Gastrocnemius medialis (tissue), 4 donors: ENCODE measurements at regions not wholly inside any gene's neighbourhood (a gene's known extent, or its start where the extent isn't known, plus 50 kb on each side); places are given as distances from the start of the nearest gene placed in this dataset.
"Not testable (repeated sequence)": the region's sequence is repeated elsewhere in the genome, so short reads cannot be mapped to it uniquely, and the experiment has no call there.

Experiments
- ATAC-seq, 2 donors: fragments of 150-250 bp; one replicate each; pipeline ENCODE4 v1.9.1; 2016
- DNase-seq, 2 donors: peaks; one replicate each; pipeline ENCODE4 v3.0.0-alpha.2; 2019
- H3K27ac ChIP-seq, 4 donors: fragments of 200-600 bp; sonication (generic); 1 replicate in 1 of 4; 2 replicates in 3 of 4; pipeline ENCODE4 v1.5.1; 2016 to 2018; ENCODE audit warnings: mild to moderate bottlenecking in 2 of 4, moderate library complexity in 1 of 4
- H3K27me3 ChIP-seq, 3 donors: fragments of 200-600 bp; sonication (generic) in 2 of 3; 1 replicate in 1 of 3; 2 replicates in 2 of 3; pipeline versions ENCODE4 v1.5.1 to v1.6.0; 2016 to 2019; ENCODE audit warnings: mild to moderate bottlenecking in 1 of 3, moderate library complexity in 1 of 3
- H3K36me3 ChIP-seq, 2 donors: fragments of 200-600 bp; sonication (generic) in 1 of 2; one replicate each; pipeline ENCODE4 v1.5.1; 2017 to 2018
- H3K4me1 ChIP-seq, 2 donors: fragments of 200-600 bp; sonication (generic) in 1 of 2; one replicate each; pipeline ENCODE4 v1.5.1; 2016 to 2017; ENCODE audit warnings: mild to moderate bottlenecking in 2 of 2
- H3K4me3 ChIP-seq, 4 donors: fragments of 200-600 bp; sonication (generic) in 3 of 4; 1 replicate in 1 of 4; 2 replicates in 3 of 4; pipeline ENCODE4 v1.5.1; 2016 to 2019; ENCODE audit warnings: mild to moderate bottlenecking in 2 of 4
- H3K9me3 ChIP-seq, 3 donors: fragments of 200-600 bp; sonication (generic) in 2 of 3; 1 replicate in 1 of 3; 2 replicates in 2 of 3; pipeline ENCODE4 v1.5.1; 2016 to 2019
- CTCF ChIP-seq, 5 experiments: fragments of 450-650 bp in 3 of 5; fragments of 200-600 bp in 2 of 5; sonication (generic) in 2 of 5; IDR thresholded peaks in 4 of 5; conservative IDR thresholded peaks in 1 of 5; 1 replicate in 4 of 5; 2 replicates in 1 of 5; pipeline ENCODE4 v1.5.1; 2016 to 2019; ENCODE audit warnings: antibody characterized with exemption in 5 of 5, mild to moderate bottlenecking in 3 of 5, moderate library complexity in 3 of 5
- POLR2A ChIP-seq, 2 donors: fragments of 450-650 bp; IDR thresholded peaks; one replicate each; pipeline ENCODE4 v1.6.1; 2017; ENCODE audit warnings: antibody characterized with exemption in 2 of 2, mild to moderate bottlenecking in 2 of 2, moderate library complexity in 2 of 2
- in situ Hi-C, 4 donors: fragments of 200-750 bp; cut with MboI; loops; one replicate each; pipeline versions ENCODE4 v1.15.0 to v1.8.0; 2017; ENCODE audit warnings: low sequenced_read_pairs in 4 of 4
- intact Hi-C: fragments of 100-400 bp; cut with DNase I; formaldehyde crosslinking; loops from one replicate; pipeline ENCODE4 v1.15.1; 2023; ENCODE audit warnings: low total_unique reads

GRCh38 chr18:4721545-4721944 lies 266.4 kb upstream of the DLGAP1 start:
- in situ Hi-C loops (no loop called here), intact Hi-C loops (no loop called here)
- ATAC-seq (no peak), DNase-seq (no peak)
- no peaks in the 10 kb centered on the region for H3K9me3 ChIP-seq
- H3K27me3 ChIP-seq: no peaks in the 10 kb centered on the region
- no peaks in the 10 kb centered on the region for H3K4me1 ChIP-seq
- H3K4me3 ChIP-seq: no peak overlapping the region
- H3K36me3 ChIP-seq: no peaks in the 10 kb centered on the region
- TF ChIP-seq POLR2A (IDR thresholded peaks at IDR 0.05) (no peak), CTCF (IDR thresholded peaks at IDR 0.05 in 4 of 5, conservative IDR thresholded peaks at IDR 0.05 in 1 of 5) (no peak)
- H3K27ac ChIP-seq: no peak overlapping the region

GRCh38 chr18:4720518-4720917 lies 265.4 kb upstream of the DLGAP1 start:
- no peak overlapping the region for H3K4me3 ChIP-seq
- no peaks in the 10 kb centered on the region for H3K27me3 ChIP-seq
- H3K4me1 ChIP-seq: no peaks in the 10 kb centered on the region
- no peak overlapping the region for H3K27ac ChIP-seq
- ATAC-seq: no peak
- no peak for TF ChIP-seq POLR2A (IDR thresholded peaks at IDR 0.05)
- TF ChIP-seq CTCF (IDR thresholded peaks at IDR 0.05 in 4 of 5, conservative IDR thresholded peaks at IDR 0.05 in 1 of 5): no peak
- no peaks in the 10 kb centered on the region for H3K36me3 ChIP-seq
- intact Hi-C loops (no loop called here), in situ Hi-C loops (no loop called here)
- DNase-seq: no peak
- no peaks in the 10 kb centered on the region for H3K9me3 ChIP-seq

- TF ChIP-seq POLR2A (IDR thresholded peaks at IDR 0.05) (no peak), CTCF (IDR thresholded peaks at IDR 0.05 in 4 of 5, conservative IDR thresholded peaks at IDR 0.05 in 1 of 5) (no peak)
Measured at GRCh38 chr18:4705894-4706293, 250.8 kb upstream of the DLGAP1 start.

GRCh38 chr18:4704781-4705180 lies 249.7 kb upstream of the DLGAP1 start:
- intact Hi-C loops: no loop called here
- Histone ChIP-seq H3K9me3 (no peaks in the 10 kb centered on the region), H3K27ac (no peak overlapping the region), H3K4me3 (no peak overlapping the region), H3K4me1 (no peaks in the 10 kb centered on the region), H3K36me3 (no peaks in the 10 kb centered on the region), H3K27me3 (no peaks in the 10 kb centered on the region)
- ATAC-seq (no peak), DNase-seq (no peak)
- in situ Hi-C loops: no loop called here
- TF ChIP-seq POLR2A (IDR thresholded peaks at IDR 0.05): no peak
- no peak for TF ChIP-seq CTCF (IDR thresholded peaks at IDR 0.05 in 4 of 5, conservative IDR thresholded peaks at IDR 0.05 in 1 of 5)

More at GRCh38 chr18:4705894-4706293, 250.8 kb upstream of the DLGAP1 start:
- in situ Hi-C loops (no loop called here), intact Hi-C loops (no loop called here)
- Histone ChIP-seq H3K27ac (no peak overlapping the region), H3K4me3 (no peak overlapping the region), H3K36me3 (no peaks in the 10 kb centered on the region), H3K4me1 (no peaks in the 10 kb centered on the region), H3K9me3 (no peaks in the 10 kb centered on the region), H3K27me3 (no peaks in the 10 kb centered on the region)
- ATAC-seq (no peak), DNase-seq (no peak)

- no peaks in the 10 kb centered on the region for H3K27me3 ChIP-seq
- no peaks in the 10 kb centered on the region for H3K4me1 ChIP-seq
- ATAC-seq (no peak), DNase-seq (no peak)
- in situ Hi-C loops: no loop called here
- no peaks in the 10 kb centered on the region for H3K36me3 ChIP-seq
- TF ChIP-seq POLR2A (IDR thresholded peaks at IDR 0.05) (no peak), CTCF (IDR thresholded peaks at IDR 0.05 in 4 of 5, conservative IDR thresholded peaks at IDR 0.05 in 1 of 5) (no peak)
- H3K27ac ChIP-seq: no peak overlapping the region
- H3K9me3 ChIP-seq: no peaks in the 10 kb centered on the region
- no peak overlapping the region for H3K4me3 ChIP-seq
- intact Hi-C loops: no loop called here
Measured at GRCh38 chr18:4691836-4692235, 236.7 kb upstream of the DLGAP1 start.

- DNase-seq: not testable (repeated sequence)
Measured at GRCh38 chr18:4678685-4679084, 223.6 kb upstream of the DLGAP1 start.

More at GRCh38 chr18:4678685-4679084, 223.6 kb upstream of the DLGAP1 start:
- H3K36me3 ChIP-seq, H3K4me3 ChIP-seq, H3K9me3 ChIP-seq, ATAC-seq, H3K27ac ChIP-seq, intact Hi-C loops, in situ Hi-C loops, H3K27me3 ChIP-seq, H3K4me1 ChIP-seq: not testable (repeated sequence)
